LNCaP clone FGC (cell line): ENCODE measurements at regions not wholly inside any gene's neighbourhood (a gene's known extent, or its start where the extent isn't known, plus 50 kb on each side); places are given as distances from the start of the nearest gene placed in this dataset.

ENCODE experiments used
- DNase-seq: peaks from one replicate; pipeline ENCODE4 v3.0.0-alpha.2; 2011; ENCODE audit warnings: low read depth
- H3K4me3 ChIP-seq: 2 replicates; pipeline ENCODE4 v1.5.1; 2011; ENCODE audit warnings: mild to moderate bottlenecking, low read depth, low read length, control low read depth
- TF ChIP-seq, protein P1 (sequence below): IDR thresholded peaks from 2 replicates; pipeline ENCODE4 v1.5.1; 2012; ENCODE audit warnings: mild to moderate bottlenecking; ENCODE audit not compliant: control insufficient read depth, insufficient read depth; ENCODE audit errors: extremely low read depth

DNA sequence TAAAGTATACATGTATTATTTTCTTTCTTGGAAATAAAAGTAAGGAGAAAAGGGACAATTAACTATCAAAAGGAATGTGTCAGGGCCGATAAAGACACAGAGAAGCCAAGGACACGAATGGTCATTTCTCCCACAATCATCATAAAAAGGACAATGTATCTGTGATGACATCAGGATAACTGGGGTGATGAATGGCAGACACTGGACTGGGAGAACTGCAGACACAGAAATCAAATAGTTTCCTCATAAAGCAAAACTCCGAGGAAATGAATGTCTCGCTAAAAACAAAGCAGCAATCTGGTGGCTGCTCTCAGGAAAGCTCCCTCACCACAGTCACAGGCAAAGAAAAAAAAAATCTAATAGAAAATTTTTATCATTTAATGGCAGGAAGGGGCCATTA, 69.3 kb upstream of the NPY start:
- no peak overlapping the region for H3K4me3 ChIP-seq
- no peak for DNase-seq
- TF ChIP-seq, protein P1, sequence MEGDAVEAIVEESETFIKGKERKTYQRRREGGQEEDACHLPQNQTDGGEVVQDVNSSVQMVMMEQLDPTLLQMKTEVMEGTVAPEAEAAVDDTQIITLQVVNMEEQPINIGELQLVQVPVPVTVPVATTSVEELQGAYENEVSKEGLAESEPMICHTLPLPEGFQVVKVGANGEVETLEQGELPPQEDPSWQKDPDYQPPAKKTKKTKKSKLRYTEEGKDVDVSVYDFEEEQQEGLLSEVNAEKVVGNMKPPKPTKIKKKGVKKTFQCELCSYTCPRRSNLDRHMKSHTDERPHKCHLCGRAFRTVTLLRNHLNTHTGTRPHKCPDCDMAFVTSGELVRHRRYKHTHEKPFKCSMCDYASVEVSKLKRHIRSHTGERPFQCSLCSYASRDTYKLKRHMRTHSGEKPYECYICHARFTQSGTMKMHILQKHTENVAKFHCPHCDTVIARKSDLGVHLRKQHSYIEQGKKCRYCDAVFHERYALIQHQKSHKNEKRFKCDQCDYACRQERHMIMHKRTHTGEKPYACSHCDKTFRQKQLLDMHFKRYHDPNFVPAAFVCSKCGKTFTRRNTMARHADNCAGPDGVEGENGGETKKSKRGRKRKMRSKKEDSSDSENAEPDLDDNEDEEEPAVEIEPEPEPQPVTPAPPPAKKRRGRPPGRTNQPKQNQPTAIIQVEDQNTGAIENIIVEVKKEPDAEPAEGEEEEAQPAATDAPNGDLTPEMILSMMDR = no peak

DNA sequence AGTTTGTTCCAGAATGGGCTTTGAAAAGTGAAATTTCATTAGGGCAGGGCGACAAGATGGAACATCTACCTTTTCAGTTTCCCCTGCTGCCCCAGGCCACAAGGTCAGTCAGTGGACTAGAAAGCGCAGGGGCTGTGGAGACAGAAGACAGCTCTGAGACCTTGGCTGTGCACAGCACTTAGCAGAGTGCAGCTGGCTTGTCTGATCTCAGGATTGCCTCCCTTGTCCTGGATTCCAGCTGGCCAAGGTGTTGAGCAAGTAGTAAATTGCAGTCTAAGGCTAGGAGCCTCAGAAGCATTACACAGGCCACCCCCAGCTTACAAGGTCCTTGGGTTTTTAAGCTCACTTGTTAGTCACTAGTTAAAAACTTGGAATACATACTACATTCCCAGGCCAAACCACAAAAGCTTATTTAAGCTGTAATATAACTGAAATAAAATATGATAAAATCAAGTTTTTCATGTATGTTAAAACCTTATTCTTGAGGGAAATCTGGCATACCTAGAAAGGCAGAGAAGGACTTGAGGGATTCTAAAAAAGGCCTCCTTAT, 67.3 kb upstream of the NPY start:
- no peak overlapping the region for H3K4me3 ChIP-seq
- no peak for DNase-seq
- TF ChIP-seq, protein P1 = no peak

DNA sequence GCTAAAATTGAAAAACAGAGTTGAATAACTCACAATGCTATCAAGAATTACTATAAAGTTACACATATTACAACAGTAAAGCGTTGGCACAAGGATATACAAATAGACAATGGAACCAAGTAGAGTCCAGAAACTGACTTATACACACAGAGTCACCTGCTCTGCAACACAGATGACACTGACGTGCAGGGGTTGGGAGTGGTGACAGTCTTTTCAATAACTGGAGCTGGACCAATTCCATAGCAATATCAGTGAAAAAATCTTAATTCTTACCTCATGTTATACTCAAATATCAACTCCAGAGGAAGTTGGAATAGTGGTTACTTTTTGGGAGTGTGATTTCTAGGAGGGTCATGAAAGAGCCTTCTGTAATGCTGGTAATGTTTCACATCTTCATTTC, 62.5 kb upstream of the NPY start:
- TF ChIP-seq, protein P1 = no peak
- no peak overlapping the region for H3K4me3 ChIP-seq
- DNase-seq = no peak

DNA sequence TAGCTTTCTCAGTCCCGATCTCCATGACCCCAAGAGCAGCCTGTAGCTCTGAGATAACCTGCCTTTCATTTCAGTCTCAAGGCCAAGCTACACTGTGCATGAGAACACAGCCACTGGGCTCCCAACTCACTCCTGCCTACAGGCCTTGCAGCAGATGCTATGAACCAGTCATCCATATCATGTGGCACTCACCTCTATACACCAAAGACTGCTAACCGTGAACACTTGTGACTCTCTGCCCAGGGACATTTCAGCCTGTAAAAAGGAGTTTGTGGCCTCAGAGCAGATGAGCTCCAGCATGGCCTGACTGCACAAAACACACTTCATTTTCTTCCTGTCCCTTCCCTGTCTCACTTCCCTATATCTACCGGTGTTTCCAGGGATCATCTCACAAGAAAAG, 56.9 kb upstream of the NPY start:
- TF ChIP-seq, protein P1 = no peak
- DNase-seq = no peak
- no peak overlapping the region for H3K4me3 ChIP-seq

DNA sequence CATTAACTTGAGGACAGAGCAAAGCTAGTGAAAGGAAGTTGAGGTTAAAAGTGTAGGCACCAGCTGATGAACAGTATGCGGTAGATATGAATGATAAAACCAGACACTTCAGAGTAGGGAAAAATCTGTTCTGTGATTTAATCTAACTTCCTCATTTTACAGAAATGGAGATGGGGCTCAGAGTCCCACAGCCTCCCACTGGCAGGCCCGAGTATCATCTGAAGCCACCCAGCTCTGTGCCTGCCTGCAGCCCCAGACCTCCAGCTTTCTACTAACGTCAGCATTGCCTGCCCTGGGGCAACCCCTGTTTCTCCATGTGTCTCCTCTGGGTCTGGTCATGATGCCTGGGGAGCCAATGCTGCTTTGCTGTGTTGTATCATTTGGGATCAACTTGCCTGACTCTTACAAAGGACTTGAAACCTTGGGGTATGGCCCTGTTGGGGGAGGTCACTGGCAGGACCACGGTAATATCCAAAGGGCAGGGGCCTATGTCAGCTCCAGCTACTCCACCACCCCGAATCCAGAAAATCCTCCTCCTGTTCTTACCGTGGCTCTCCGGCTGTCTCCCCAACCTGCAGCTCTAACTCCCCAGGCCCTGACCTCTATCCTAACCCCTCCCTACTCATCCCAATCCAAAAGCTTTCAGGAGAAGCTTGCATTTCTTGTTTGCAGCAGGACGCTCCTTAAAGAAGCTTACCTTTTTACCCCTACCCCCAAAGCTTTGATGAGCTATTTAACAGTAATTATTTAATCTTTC, 56.2 kb upstream of the NPY start:
- TF ChIP-seq, protein P1 = no peak
- no peak for DNase-seq
- no peak overlapping the region for H3K4me3 ChIP-seq

DNA sequence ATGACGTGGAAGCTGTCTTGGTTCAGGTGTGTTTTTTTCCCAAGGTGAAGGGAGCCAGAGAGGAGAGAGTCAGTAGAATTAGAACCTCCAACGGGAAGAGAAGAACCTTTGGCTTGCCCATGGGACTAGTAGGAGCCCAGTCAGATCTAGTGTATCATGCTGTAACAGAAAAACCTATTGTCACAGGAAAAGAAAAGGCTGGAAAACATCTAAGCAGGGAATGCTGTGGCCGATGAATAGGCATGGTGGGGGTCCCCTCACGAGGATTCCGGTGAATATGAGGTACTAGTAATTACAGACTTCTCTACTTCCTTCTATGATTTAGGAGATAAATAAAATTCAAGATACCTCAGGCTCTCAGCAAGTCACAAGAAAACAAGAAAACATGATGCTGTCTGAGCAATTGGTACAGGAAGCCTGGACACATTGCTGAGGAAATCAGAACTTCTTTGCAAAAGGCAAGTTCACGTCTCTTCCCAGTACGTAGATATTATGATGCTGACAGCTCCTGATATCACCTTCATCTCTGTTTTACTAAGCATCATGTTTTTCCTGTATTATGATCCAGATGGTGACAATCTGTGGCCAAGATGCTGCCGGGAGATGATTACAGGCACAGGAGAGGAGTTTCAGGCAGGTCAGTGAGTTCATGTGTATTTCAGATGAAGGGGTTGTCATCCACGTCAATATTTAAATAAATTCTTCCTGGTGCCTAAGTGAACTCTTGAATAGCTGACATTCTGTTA, 54.3 kb upstream of the NPY start:
- no peak overlapping the region for H3K4me3 ChIP-seq
- no peak for DNase-seq
- TF ChIP-seq, protein P1 = no peak
